ENCODE measurements at regions not wholly inside any gene's neighbourhood (a gene's known extent, or its start where the extent isn't known, plus 50 kb on each side); places are given as distances from the start of the nearest gene placed in this dataset.

DNA sequence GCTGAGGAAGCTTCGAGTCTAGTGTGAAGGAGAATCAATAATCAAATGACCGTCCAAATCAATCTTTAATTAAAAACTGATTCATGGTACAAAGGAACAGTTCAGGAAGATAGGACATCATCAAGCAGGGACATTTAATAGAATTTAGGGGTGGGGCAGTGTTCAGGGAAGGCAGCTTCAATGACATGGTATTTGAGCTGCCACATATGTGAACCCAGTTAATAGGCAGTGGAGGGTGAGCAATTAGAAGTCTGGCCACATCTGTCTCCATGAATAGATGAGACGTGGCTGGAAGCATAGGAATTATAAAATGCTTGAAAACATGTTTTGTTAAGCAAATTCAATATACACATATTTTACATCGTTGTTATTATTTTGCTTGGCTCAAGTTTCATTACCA lies 362.7 kb downstream of the PRDM2 start:
- TF ChIP-seq, protein P1, sequence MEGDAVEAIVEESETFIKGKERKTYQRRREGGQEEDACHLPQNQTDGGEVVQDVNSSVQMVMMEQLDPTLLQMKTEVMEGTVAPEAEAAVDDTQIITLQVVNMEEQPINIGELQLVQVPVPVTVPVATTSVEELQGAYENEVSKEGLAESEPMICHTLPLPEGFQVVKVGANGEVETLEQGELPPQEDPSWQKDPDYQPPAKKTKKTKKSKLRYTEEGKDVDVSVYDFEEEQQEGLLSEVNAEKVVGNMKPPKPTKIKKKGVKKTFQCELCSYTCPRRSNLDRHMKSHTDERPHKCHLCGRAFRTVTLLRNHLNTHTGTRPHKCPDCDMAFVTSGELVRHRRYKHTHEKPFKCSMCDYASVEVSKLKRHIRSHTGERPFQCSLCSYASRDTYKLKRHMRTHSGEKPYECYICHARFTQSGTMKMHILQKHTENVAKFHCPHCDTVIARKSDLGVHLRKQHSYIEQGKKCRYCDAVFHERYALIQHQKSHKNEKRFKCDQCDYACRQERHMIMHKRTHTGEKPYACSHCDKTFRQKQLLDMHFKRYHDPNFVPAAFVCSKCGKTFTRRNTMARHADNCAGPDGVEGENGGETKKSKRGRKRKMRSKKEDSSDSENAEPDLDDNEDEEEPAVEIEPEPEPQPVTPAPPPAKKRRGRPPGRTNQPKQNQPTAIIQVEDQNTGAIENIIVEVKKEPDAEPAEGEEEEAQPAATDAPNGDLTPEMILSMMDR (IDR thresholded peaks at IDR 0.05; ENCODE audit: insufficient read depth, low read length, poor library complexity, severe bottlenecking) = no peak
- TF ChIP-seq EZH2phosphoT487 (conservative IDR thresholded peaks at IDR 0.05; ENCODE audit: low read length) = no peak

Measured in SU-DHL-6 (cell line).